Activated naive CD4-positive, alpha-beta T cell treated with Interleukin-2 at 50 U/mL for 16 hours (primary cell): ENCODE measurements at regions not wholly inside any gene's neighbourhood (a gene's known extent, or its start where the extent isn't known, plus 50 kb on each side); places are given as distances from the start of the nearest gene placed in this dataset.

ENCODE experiments used
- DNase-seq: peaks from one replicate; pipeline ENCODE4 v3.0.0-alpha.2; 2020

DNA sequence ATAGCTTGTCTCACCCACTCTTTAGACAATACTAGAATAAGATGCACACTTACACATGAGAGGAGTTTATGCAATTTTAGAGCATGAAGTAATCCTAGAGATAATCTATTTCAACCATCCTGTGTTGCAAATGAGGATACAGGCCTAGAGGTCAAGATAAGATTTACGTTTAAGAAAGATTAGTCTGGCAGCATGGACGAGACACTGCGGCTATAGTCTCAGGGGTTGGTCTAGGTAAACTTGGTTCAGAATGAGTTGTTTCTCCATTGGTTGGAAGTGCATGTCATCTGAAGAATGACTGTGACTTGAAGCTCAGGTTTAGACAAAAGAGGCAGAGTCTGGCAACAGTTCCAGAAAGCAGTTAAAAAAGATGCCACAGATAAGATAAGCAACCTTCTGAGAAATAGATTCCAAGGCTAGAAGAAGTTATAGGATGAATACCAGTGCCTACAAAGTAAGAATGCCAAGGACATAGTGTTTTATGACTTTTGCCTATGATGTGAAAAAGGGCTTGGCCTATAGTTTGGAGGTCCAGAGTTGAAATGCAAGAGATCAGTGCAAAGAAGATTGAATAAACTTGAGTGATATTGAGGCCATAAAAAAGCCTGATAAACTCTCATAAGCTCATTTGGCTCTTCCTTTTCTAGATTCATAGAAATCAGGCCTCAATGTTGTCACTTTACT, 631.0 kb downstream of the SQOR start:
- no peak for DNase-seq

DNA sequence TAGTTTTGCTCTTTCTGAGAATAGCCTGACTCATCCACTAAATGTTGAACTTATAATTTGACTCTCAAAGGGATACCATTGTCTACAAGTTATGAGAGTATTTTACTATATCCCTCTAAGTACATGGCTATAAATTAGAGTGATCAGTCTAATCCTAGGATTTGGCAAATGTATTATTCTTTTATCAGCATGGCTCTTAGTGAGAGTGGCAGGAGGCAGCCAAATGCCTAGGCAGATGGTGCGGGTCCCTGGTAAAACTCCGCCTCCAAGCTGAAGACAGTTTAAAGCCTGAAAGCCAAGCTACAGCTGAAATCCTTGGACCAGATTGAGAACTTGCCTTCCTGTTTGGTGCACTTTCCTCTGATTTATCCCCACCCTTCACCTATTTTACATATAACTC, 631.8 kb downstream of the SQOR start:
- DNase-seq: no peak

- DNase-seq: no peak
These were observed 635.8 kb downstream of the SQOR start for GRCh38 chr15:46270481-46271147.

DNA sequence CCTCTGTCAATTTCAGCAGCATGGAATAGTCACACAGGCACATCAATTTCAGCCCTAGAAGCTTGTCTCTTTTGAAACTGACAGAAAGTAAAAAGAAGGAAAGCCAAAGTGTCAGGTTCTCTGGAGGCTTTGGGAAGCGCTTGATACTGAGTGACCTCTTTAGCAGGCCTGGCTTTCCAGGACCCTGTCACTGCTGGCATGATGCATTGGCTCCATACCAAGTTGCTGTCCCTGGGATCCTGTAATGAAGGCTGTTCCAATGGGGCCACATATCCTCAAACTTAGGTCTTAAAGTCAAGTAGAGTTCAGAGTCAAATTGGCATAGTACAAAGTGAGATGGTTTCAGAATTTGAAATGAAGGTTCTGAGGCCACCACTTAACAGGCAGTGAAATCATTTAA, 640.9 kb downstream of the SQOR start:
- DNase-seq: no peak

GRCh38 chr15:46277451-46277850, 642.6 kb downstream of the SQOR start:
- no peak for DNase-seq

GRCh38 chr15:46278062-46278461, 643.2 kb downstream of the SQOR start:
- no peak for DNase-seq

- no peak for DNase-seq
These were observed 643.8 kb downstream of the SQOR start for GRCh38 chr15:46278486-46279090.

DNA sequence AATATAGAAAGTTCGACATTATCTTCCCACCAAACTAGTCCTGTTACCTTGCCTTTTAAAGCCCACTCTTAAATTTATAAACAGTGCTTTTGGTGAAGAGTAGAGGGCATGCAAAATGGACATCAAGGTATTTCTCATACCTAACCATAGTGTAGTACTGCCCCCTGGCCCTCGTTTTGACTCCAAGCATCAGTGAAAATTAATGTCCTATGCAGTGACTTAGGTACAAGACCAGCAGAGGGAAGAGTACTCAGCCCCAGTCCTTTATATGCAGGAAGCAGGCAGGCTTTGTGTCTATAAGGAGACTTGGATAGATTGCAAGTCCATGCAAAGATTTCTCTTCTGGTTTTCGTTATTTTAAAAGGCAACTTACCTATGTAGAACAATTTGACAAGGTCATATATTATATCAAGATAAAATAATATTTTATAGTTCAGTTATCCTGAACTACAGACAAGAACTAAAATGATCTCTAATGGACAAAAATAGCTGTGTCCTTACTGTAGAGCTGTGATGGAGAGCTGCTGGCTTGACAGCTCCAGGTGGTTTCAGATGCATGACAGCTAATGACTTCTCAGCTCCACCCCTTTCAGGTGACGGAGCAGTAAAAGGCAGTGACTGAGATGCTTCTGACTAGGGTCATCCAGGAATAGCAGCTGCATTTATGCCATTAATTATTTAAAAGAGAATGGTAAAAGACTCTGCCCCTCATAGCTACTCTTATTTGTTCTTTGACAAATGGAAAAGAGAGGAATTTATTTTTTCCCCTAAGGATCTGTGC, 646.1 kb downstream of the SQOR start:
- no peak for DNase-seq

DNA sequence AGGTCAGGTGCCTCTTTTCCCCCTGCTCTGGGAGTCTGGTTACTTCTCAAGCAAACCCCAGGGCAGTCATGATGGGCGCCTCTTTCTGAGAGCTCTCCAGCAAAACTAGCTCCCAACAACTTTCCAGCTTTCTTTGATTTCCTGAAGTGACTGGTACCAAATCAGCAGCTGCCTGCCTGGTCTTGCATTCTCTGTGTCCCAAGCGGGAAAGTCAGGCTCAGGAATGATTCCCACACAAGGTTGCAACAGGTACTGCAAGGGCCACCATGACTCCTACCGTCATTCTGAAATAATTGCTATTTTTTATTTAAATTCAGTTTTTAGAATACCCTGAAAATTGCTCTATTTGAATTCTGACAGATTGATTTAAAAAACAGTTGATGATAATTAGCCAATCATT, 658.7 kb downstream of the SQOR start:
- no peak for DNase-seq

DNA sequence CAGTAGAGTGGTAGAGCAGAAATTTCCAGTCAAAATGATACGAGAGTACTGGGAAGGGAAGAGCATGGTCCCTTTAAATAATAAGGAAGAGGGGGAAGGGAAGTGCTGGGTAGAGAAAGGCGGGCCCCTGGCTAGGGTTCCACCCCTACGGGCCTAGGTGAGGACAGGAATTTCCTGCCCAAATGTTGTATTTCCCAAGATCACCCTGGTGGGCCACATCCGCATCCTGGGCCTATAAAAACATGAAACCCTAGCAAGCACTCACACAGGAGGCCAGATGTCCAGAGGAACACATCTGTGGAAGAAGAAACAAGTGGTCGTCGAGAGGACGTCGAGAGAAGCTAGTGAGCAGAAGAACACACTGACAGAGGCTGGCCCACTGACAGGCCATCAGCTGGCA, 661.2 kb downstream of the SQOR start:
- no peak for DNase-seq

DNA sequence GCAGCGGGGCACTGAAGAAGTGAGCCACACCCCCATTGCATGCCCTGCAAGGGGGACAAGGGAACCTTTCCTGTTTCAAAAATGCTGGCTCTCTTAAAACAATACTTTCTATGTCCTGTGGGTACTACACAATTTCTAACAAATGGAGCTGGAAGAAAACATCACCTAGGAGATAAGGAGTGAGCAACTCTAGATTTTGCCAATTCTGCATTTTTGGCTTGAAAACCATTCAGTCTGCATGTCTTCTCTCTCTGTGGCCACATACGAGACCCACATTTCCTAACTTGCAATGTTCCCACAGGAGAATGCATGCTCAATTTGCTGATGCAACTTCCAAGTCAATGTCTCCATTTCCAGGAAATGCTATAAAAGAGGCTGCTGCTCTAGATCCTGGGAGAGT, 662.0 kb downstream of the SQOR start:
- DNase-seq: no peak

DNA sequence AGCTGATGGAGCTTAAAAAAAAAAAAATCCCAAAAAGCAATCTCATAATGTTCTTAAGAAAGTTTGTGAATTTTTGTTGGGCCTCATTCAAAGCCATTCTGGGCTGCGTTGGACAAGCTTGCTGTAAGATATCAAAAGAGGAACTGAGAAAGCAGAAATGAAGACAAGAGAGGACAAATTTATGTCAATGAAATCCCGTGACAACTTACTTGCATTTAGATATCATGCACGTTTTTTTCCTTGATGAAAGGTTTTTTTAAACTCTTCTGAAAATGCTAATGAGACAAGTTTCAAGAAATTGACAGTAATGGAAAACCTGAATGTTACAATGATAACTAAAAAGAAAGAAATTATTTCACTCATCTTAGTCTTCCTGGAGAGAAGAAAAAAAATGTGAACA, 662.9 kb downstream of the SQOR start:
- DNase-seq: no peak

DNA sequence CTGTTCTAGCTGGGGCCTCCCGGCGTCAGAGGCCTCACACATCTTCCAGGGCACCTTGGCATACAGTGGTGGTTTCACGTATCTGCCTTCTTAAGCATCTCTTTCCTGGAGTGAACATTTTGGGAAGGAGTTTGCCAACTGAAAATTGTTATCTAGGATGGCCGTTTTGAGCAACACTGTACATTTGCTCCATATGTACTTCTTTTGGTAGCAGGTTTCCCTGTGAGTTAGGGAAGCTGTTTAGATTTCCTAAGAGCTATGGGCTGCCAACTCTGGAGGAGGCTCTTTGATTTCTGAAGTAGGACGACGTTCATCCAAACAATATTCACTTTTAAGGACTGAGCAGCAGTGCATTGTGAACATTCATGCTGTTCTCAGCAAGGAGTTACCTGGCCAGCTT, 665.9 kb downstream of the SQOR start:
- DNase-seq: no peak

- DNase-seq: no peak
These were observed 666.5 kb downstream of the SQOR start for GRCh38 chr15:46301291-46301690.

- no peak for DNase-seq
These were observed 667.0 kb downstream of the SQOR start for GRCh38 chr15:46301826-46302225.

- DNase-seq: no peak
These were observed 669.5 kb downstream of the SQOR start for GRCh38 chr15:46304321-46304720.

- DNase-seq: no peak
These were observed 672.9 kb downstream of the SQOR start for GRCh38 chr15:46307746-46308145.

- DNase-seq: no peak
These were observed 675.1 kb downstream of the SQOR start for GRCh38 chr15:46309914-46310313.

DNA sequence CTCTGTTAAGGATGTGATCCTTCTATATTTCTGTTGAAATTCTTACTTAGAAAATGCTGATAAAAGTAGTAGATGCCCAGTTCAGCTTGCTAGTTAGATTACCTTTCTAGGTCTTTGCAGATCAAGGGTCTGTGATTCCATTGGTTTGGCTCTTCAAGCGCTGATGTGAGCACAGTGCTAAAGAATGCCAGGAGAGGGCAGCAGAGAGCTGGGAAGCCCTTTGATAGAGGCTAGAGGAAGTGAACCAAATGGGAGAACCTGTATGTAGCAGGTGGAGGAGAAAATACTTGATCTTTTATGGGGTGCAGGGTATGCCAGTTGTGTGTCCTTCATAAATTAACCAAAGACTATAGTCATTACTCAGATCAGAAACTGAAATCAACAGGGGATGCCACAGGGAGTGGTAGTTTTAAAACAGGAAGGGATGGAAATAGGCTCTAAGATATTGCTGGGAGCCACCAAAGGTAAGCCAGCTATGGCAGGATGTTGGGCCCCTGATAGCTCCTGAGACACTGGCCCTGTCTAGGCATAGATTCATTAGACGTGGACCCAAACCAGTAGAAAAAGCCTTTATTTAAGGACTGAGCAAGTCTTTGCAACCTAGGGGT, 677.4 kb downstream of the SQOR start:
- DNase-seq: peak; percentile 40

- no peak for DNase-seq
These were observed 680.6 kb downstream of the SQOR start for GRCh38 chr15:46315434-46315833.

DNA sequence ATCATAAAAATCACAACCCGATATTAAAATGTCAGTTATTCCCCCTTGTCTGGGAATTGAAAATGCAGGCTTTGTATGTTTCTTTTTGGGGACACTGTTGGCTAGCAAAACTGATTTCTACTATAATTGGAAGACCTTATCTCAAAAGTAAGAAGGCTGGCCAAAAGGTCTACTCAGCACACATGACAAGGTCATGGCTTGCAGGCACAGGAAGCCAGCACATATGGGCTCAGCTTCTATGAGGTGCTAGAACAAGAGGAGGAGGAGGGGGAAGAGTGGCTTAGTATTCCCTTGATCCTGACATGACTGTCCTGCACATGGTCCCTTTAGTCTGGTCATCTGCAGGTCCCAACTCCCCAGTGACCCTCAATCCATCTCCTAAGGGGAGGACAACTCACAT, 681.2 kb downstream of the SQOR start:
- no peak for DNase-seq

- no peak for DNase-seq
These were observed 682.2 kb downstream of the SQOR start for GRCh38 chr15:46317029-46317428.

GRCh38 chr15:46322753-46323152, 687.9 kb downstream of the SQOR start:
- DNase-seq: no peak
